Activated CD8-positive, alpha-beta memory T cell treated with anti-CD3 and anti-CD28 coated beads for 1 hour (primary cell): ENCODE measurements at regions not wholly inside any gene's neighbourhood (a gene's known extent, or its start where the extent isn't known, plus 50 kb on each side); places are given as distances from the start of the nearest gene placed in this dataset.
A peak's percentile ranks its signal among the peaks of the same experiment; 100 is the strongest.
"Not testable (repeated sequence)": the region's sequence is repeated elsewhere in the genome, so short reads cannot be mapped to it uniquely, and the experiment has no call there.

ENCODE experiments used
- DNase-seq, 2 donors: peaks; one replicate each; pipeline ENCODE4 v3.0.0-alpha.2; 2020; ENCODE audit warnings: low read depth in 1 of 2; ENCODE audit errors: extremely low read depth in 1 of 2

- not testable (repeated sequence) for DNase-seq
Observed at GRCh38 chr17:21470422-21470821, 94.3 kb downstream of the KCNJ12 start.

GRCh38 chr17:21470861-21471260, 94.7 kb downstream of the KCNJ12 start:
- DNase-seq = no peak

GRCh38 chr17:21474815-21475214, 98.7 kb downstream of the KCNJ12 start:
- no peak for DNase-seq

GRCh38 chr17:21475571-21475970, 99.4 kb downstream of the KCNJ12 start:
- no peak for DNase-seq

- DNase-seq = no peak
Observed at GRCh38 chr17:21476867-21477266, 100.7 kb downstream of the KCNJ12 start.

GRCh38 chr17:21482189-21482865, 106.2 kb downstream of the KCNJ12 start:
- no peak for DNase-seq

GRCh38 chr17:21488043-21488442, 111.9 kb downstream of the KCNJ12 start:
- DNase-seq = not testable (repeated sequence)

GRCh38 chr17:21493993-21494392, 117.8 kb downstream of the KCNJ12 start:
- DNase-seq = no peak

- no peak for DNase-seq
Observed at GRCh38 chr17:21495281-21495680, 119.1 kb downstream of the KCNJ12 start.

- no peak for DNase-seq
Observed at GRCh38 chr17:21500064-21500463, 123.9 kb downstream of the KCNJ12 start.

- not testable (repeated sequence) for DNase-seq
Observed at GRCh38 chr17:21501927-21502700, 126.0 kb downstream of the KCNJ12 start.

GRCh38 chr17:21505819-21506815, 130.0 kb downstream of the KCNJ12 start:
- no peak for DNase-seq

- DNase-seq = not testable (repeated sequence)
Observed at GRCh38 chr17:21507806-21508205, 131.6 kb downstream of the KCNJ12 start.

GRCh38 chr17:21508211-21508610, 132.1 kb downstream of the KCNJ12 start:
- no peak for DNase-seq

- not testable (repeated sequence) for DNase-seq
Observed at GRCh38 chr17:21509356-21509755, 133.2 kb downstream of the KCNJ12 start.

- DNase-seq = no peak
Observed at GRCh38 chr17:21510686-21511362, 134.7 kb downstream of the KCNJ12 start.

GRCh38 chr17:21511363-21512195, 135.4 kb downstream of the KCNJ12 start:
- peak; percentile 21 to 47 for DNase-seq

GRCh38 chr17:21512307-21513011, 136.3 kb downstream of the KCNJ12 start:
- no peak for DNase-seq

- DNase-seq = peak; percentile 35 to 68
Observed at GRCh38 chr17:21513012-21513570, 136.9 kb downstream of the KCNJ12 start.
